A549 (cell line): ENCODE measurements at regions not wholly inside any gene's neighbourhood (a gene's known extent, or its start where the extent isn't known, plus 50 kb on each side); places are given as distances from the start of the nearest gene placed in this dataset.

ENCODE experiments used
- ATAC-seq, 2 experiments: fragments of 200-7000 bp in 1 of 2; fragments of >200 bp in 1 of 2; cut with Nextera tagmentation in 1 of 2; cut with Tn5 transposase in 1 of 2; 3 replicates each; pipeline versions ENCODE4 v1.8.0 to v1.9.1; 2018 to 2020; ENCODE audit warnings: mild to moderate bottlenecking in 1 of 2, moderate library complexity in 1 of 2
- CTCF ChIA-PET: fragments of 300-600 bp; sonication (Branson Sonifier 250); formaldehyde crosslinking; extraction: SDS; loops from one replicate; lab custom pipeline; 2021; ENCODE audit warnings: antibody characterized with exemption, inconsistent platforms; lab: Yijun Ruan, JAX
- POLR2A ChIA-PET: fragments of 350-600 bp; formaldehyde crosslinking; extraction: SDS; loops from one replicate; lab custom pipeline; 2021; ENCODE audit warnings: antibody characterized with exemption, inconsistent platforms; lab: Yijun Ruan, JAX
- DNase-seq, 2 experiments: peaks; one replicate each; pipeline versions ENCODE4 v3.0.0 to v3.0.0-alpha.2; 2011 to 2016; ENCODE audit warnings: low read depth in 1 of 2, low spot score in 1 of 2
- FAIRE-seq: peaks from 2 replicates; lab custom pipeline; 2011; peaks lifted over from hg19 to GRCh38; lab: Jason Lieb, UNC
- H3K27ac ChIP-seq, 2 experiments: fragments of >200 bp; sonication (Bioruptor Twin); formaldehyde crosslinking; 3 replicates each; pipeline ENCODE4 v1.5.1; 2016 to 2017
- H3K4me1 ChIP-seq: fragments of >200 bp; sonication (Bioruptor Twin); formaldehyde crosslinking; 3 replicates; pipeline ENCODE4 v1.6.1; 2016
- H3K4me2 ChIP-seq: fragments of >200 bp; sonication (Bioruptor Twin); formaldehyde crosslinking; 3 replicates; pipeline ENCODE4 v1.6.1; 2016
- H3K4me3 ChIP-seq: fragments of >200 bp; sonication (Bioruptor Twin); formaldehyde crosslinking; 3 replicates; pipeline ENCODE4 v1.5.1; 2016
- H3K9me3 ChIP-seq: fragments of >200 bp; sonication (Bioruptor Twin); formaldehyde crosslinking; 3 replicates; pipeline ENCODE4 v1.6.1; 2016
- BHLHE40 ChIP-seq: IDR thresholded peaks from 2 replicates; pipeline ENCODE4 v1.6.1; 2012; ENCODE audit warnings: low read depth, low read length, inconsistent platforms
- CEBPB ChIP-seq, 2 experiments: fragments of >200 bp in 1 of 2; sonication (Bioruptor Twin) in 1 of 2; formaldehyde crosslinking in 1 of 2; IDR thresholded peaks; 2 replicates each; pipeline ENCODE4 v1.6.1; 2012 to 2016
- CHD4 ChIP-seq: fragments of 200-600 bp; sonication (generic); IDR thresholded peaks from 2 replicates; pipeline ENCODE4 v1.6.1; 2016; ENCODE audit warnings: antibody characterized with exemption, mild to moderate bottlenecking, borderline replicate concordance
- CTCF ChIP-seq: fragments of >200 bp; sonication (Bioruptor Twin); formaldehyde crosslinking; IDR thresholded peaks from 3 replicates; pipeline ENCODE4 v1.5.1; 2016
- HEYL ChIP-seq: fragments of 250-450 bp; sonication (Bioruptor Pico); IDR thresholded peaks from 2 replicates; pipeline ENCODE4 v1.8.0; 2021; ENCODE audit warnings: mild to moderate bottlenecking, moderate library complexity
- HMGXB4 ChIP-seq: fragments of 250-450 bp; sonication (Bioruptor Pico); IDR thresholded peaks from 2 replicates; pipeline ENCODE4 v1.5.0; 2021; ENCODE audit warnings: mild to moderate bottlenecking, moderate library complexity, borderline replicate concordance
- HOXB5 ChIP-seq: fragments of 250-450 bp; sonication (Bioruptor Pico); IDR thresholded peaks from 2 replicates; pipeline ENCODE4 v1.5.0; 2020; ENCODE audit warnings: mild to moderate bottlenecking, moderate library complexity
- KDM5A ChIP-seq: fragments of 200-600 bp; sonication (generic); IDR thresholded peaks from 2 replicates; pipeline ENCODE4 v1.6.1; 2016; ENCODE audit warnings: antibody characterized with exemption, mild to moderate bottlenecking
- MAX ChIP-seq: IDR thresholded peaks from 2 replicates; pipeline ENCODE4 v1.6.1; 2012
- NR3C1 ChIP-seq: fragments of >200 bp; sonication (Bioruptor Twin); formaldehyde crosslinking; IDR thresholded peaks from 3 replicates; pipeline ENCODE4 v1.6.1; 2017
- SMC3 ChIP-seq: fragments of >200 bp; sonication (Bioruptor Twin); formaldehyde crosslinking; IDR thresholded peaks from 3 replicates; pipeline ENCODE4 v1.6.1; 2018; ENCODE audit warnings: inconsistent platforms
- SREBF2 ChIP-seq: fragments of 450-650 bp; IDR thresholded peaks from 2 replicates; pipeline ENCODE4 v1.6.1; 2014; ENCODE audit warnings: mild to moderate bottlenecking, moderate library complexity
- WGBS: methylation state at CpG from one replicate; pipeline ENCODE4 v1.1.6; 2017; ENCODE audit errors: missing lambda C conversion rate; 5-methylcytosine and 5-hydroxymethylcytosine counted together
- TF ChIP-seq, protein P1 (sequence below): fragments of 200-600 bp; sonication (generic); IDR thresholded peaks from 2 replicates; pipeline ENCODE4 v1.6.1; 2016; ENCODE audit warnings: antibody characterized with exemption, mild to moderate bottlenecking, moderate library complexity
- TF ChIP-seq, protein P2 (sequence below): IDR thresholded peaks from 2 replicates; pipeline ENCODE4 v1.6.1; 2012; ENCODE audit warnings: low read depth, borderline replicate concordance
- TF ChIP-seq, protein P3 (sequence below): fragments of 250-450 bp; sonication (Bioruptor Pico); IDR thresholded peaks from 2 replicates; pipeline ENCODE4 v1.5.0; 2020; ENCODE audit warnings: low read depth, mild to moderate bottlenecking, moderate library complexity
- TF ChIP-seq, protein P4 (sequence below): IDR thresholded peaks from 2 replicates; pipeline ENCODE4 v1.6.1; 2012

- H3K9me3 ChIP-seq = no peaks in the 10 kb centered on the region
- H3K4me2 ChIP-seq = no peak overlapping the region
- no peak for FAIRE-seq
- ChIA-PET CTCF (no interaction called here), POLR2A (no interaction called here)
- WGBS = 12% methylated on average over 7 of the region's 7 CpGs
- H3K27ac ChIP-seq = no peak overlapping the region
- H3K4me1 ChIP-seq = no peaks in the 10 kb centered on the region
- no peak overlapping the region for H3K4me3 ChIP-seq
- no peak for DNase-seq
- ATAC-seq = no peak
- TF ChIP-seq, protein P1, sequence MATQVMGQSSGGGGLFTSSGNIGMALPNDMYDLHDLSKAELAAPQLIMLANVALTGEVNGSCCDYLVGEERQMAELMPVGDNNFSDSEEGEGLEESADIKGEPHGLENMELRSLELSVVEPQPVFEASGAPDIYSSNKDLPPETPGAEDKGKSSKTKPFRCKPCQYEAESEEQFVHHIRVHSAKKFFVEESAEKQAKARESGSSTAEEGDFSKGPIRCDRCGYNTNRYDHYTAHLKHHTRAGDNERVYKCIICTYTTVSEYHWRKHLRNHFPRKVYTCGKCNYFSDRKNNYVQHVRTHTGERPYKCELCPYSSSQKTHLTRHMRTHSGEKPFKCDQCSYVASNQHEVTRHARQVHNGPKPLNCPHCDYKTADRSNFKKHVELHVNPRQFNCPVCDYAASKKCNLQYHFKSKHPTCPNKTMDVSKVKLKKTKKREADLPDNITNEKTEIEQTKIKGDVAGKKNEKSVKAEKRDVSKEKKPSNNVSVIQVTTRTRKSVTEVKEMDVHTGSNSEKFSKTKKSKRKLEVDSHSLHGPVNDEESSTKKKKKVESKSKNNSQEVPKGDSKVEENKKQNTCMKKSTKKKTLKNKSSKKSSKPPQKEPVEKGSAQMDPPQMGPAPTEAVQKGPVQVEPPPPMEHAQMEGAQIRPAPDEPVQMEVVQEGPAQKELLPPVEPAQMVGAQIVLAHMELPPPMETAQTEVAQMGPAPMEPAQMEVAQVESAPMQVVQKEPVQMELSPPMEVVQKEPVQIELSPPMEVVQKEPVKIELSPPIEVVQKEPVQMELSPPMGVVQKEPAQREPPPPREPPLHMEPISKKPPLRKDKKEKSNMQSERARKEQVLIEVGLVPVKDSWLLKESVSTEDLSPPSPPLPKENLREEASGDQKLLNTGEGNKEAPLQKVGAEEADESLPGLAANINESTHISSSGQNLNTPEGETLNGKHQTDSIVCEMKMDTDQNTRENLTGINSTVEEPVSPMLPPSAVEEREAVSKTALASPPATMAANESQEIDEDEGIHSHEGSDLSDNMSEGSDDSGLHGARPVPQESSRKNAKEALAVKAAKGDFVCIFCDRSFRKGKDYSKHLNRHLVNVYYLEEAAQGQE = no peak
- TF ChIP-seq, protein P2, sequence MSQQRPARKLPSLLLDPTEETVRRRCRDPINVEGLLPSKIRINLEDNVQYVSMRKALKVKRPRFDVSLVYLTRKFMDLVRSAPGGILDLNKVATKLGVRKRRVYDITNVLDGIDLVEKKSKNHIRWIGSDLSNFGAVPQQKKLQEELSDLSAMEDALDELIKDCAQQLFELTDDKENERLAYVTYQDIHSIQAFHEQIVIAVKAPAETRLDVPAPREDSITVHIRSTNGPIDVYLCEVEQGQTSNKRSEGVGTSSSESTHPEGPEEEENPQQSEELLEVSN = no peak
- TF ChIP-seq HMGXB4 (no peak), HEYL (CRISPR knock-in tag) (no peak), HOXB5 (no peak), SMC3 (no peak), MAX (no peak)
These were observed 130.0 kb upstream of the NTM start for GRCh38 chr11:131240421-131240820.

GRCh38 chr11:131242476-131243000 is 127.9 kb upstream of the NTM start:
- DNase-seq (no peak), FAIRE-seq (no peak), ATAC-seq (no peak)
- 0% methylated on average over 1 of the region's 1 CpG for WGBS
- TF ChIP-seq KDM5A (no peak), CHD4 (no peak), CEBPB (IDR thresholded peaks at IDR 0.05) (no peak), SREBF2 (no peak), SMC3 (no peak), NR3C1 (no peak), HEYL (CRISPR knock-in tag) (no peak), BHLHE40 (no peak), CTCF (no peak)
- TF ChIP-seq, protein P3, sequence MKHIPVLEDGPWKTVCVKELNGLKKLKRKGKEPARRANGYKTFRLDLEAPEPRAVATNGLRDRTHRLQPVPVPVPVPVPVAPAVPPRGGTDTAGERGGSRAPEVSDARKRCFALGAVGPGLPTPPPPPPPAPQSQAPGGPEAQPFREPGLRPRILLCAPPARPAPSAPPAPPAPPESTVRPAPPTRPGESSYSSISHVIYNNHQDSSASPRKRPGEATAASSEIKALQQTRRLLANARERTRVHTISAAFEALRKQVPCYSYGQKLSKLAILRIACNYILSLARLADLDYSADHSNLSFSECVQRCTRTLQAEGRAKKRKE (CRISPR knock-in tag) = no peak
- TF ChIP-seq, protein P4, sequence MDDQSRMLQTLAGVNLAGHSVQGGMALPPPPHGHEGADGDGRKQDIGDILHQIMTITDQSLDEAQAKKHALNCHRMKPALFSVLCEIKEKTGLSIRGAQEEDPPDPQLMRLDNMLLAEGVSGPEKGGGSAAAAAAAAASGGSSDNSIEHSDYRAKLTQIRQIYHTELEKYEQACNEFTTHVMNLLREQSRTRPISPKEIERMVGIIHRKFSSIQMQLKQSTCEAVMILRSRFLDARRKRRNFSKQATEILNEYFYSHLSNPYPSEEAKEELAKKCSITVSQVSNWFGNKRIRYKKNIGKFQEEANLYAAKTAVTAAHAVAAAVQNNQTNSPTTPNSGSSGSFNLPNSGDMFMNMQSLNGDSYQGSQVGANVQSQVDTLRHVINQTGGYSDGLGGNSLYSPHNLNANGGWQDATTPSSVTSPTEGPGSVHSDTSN = no peak
- ChIA-PET POLR2A (no interaction called here), CTCF (interaction anchor here (0.5 kb wide), 1 partner anchor 50 kb away, joined by 3 read pairs; no protein-coding TSS in a partner anchor)
- no peak overlapping the region for H3K27ac ChIP-seq
- no peak overlapping the region for H3K4me2 ChIP-seq
- no peak overlapping the region for H3K4me3 ChIP-seq
- H3K9me3 ChIP-seq = no peaks in the 10 kb centered on the region
- H3K4me1 ChIP-seq = no peaks in the 10 kb centered on the region
